ENCODE measurements at regions not wholly inside any gene's neighbourhood (a gene's known extent, or its start where the extent isn't known, plus 50 kb on each side); places are given as distances from the start of the nearest gene placed in this dataset.
"Not testable (repeated sequence)": the region's sequence is repeated elsewhere in the genome, so short reads cannot be mapped to it uniquely, and the experiment has no call there.

DNA sequence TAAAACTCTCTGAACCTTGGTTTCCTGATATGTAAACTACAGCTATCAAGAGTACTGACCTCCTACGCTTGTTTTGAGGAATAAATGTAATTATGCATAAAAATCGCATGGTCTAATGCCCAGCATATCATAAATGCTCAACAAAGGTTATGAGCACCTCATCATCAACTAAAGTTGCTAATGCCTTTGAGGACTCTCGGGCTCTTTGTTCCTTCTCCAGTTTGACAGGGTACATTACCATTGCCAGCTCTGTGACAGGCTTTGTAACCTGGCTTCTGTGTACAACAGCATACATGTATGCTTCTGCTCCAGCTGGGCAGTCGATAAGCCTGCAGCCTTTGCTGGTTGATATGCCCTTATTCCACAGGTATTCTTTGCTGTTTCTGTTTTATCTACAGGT lies 95.2 kb downstream of the C9orf152 start:
- no peak for DNase-seq (ENCODE audit: low read depth in 1 of 2, low spot score in 1 of 2)

DNA sequence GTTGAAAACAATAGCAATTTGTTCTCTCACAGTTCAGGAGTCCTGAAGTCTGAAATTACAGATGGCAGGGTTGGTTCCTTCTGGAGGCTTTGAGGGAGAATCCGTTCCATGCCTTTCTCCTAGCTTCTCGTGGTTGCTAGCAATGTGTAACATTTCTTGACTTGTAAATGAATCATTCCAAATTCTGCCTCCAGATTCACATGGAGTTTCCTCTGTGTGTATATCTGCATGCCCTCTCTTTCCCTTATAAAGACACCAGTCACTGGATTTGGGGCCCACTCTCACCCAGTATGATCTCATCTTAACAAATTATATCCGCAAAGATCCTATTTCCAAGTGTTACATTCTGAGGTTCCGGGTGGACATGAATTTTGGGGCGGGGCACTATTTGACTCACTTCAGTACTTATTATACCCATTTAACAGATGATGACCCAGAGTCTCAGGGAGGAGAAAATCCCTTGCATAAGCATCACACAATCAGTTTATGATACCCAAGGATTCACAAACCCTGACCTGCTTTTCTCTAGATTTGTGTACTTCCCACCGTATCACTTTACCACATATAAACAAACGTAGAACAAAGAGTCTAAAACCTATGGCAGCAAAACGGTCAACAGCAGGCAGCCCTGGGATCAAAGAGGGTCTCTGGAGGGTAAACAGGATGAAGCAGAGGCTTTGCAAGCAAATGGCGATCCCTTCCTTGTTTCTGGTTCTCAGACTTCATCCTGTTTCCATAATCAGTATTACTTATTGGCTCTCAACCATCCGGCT lies 93.7 kb downstream of the C9orf152 start:
- no peak for DNase-seq (ENCODE audit: low read depth in 1 of 2, low spot score in 1 of 2)

DNA sequence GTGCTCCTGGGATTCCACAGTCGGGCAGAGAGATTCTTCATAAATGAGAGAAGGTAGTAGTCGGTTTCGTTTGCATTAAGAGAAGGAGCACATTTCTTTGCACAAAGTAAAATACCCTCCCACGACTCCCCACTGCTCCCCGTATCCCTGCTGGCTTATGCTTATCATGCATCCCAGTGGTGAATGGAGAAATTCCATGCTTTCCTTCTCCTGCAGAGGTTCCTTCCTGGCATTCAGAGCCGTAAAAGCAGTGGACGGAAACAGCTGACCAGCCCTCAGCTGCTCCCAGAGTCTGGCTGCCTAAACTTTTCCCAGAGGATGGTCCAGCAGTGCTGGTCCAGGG lies 93.1 kb downstream of the C9orf152 start:
- no peak for DNase-seq (ENCODE audit: low read depth in 1 of 2, low spot score in 1 of 2)

DNA sequence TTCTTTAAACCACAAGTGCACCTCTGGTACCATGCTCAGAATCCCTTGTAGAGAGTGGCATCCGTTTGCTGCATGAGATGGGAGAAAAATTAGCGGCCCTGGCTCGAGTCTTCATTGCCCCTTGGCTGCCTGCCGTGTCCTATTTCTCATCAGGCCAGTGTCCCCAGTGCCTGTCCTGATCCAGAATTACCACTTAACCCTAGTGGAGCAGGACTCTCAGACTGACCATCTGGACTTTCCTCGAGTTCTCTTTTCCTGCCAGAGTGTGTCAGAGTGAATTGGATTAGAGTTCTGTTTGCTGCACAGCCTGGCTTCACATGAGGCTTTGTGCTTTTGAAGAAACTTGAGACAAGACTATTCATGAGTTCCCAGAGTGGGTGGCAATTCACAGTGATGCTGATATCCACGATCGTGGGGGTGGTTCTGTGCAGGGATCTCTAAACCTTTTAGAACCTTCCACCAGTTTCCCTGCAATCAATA lies 92.6 kb downstream of the C9orf152 start:
- DNase-seq (ENCODE audit: low read depth in 1 of 2, low spot score in 1 of 2), result no peak

DNA sequence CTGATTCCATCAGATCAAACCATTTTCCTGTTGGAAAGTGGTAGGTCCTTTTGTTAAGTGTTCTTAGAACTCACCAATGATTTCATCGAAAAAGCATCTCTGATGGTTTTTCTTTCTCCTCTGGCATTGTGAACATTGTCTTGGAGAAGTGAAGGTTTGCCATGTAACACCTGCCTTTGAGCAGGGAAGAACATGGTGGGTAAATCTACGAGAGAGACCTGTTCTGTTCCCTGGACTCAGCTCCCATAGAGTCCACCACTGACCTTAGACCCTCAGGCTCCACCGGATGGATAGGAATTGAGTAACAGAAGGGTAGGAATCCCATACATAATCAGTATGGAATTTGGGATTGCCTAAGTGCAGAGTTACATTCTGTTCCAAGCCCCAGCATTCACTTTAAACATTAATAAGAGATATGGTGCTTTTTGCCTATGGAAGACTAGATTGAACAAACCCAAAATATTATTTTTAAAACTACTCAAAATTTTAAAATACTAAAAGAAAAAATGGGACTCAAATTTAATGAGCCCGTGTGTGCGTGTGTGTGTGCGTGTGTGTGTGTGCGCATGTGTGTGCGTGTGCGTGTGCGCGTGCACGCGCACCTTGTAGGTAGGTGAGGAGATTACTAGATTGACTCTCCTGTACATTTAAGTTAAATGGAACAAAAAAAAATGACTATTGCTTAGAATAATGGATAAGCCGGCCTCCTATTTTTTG lies 92.0 kb downstream of the C9orf152 start:
- DNase-seq (ENCODE audit: low read depth in 1 of 2, low spot score in 1 of 2), result no peak

DNA sequence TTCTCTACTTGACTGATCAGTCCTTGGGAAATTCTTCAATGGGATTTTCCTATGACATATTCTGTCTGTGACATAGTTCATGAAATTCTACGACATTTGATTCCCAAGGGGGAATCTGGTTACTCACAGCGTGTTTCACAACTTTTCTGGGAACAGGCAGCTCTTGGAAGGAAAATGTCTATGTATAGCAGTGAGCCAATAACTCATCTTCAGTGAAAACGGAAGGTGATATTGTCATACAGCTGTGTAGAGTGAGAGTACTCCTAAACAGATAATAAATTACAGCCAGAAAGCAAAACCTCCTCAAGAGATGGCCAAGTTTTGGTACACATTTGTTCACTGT lies 91.4 kb downstream of the C9orf152 start:
- DNase-seq (ENCODE audit: low read depth in 1 of 2, low spot score in 1 of 2), result no peak

DNA sequence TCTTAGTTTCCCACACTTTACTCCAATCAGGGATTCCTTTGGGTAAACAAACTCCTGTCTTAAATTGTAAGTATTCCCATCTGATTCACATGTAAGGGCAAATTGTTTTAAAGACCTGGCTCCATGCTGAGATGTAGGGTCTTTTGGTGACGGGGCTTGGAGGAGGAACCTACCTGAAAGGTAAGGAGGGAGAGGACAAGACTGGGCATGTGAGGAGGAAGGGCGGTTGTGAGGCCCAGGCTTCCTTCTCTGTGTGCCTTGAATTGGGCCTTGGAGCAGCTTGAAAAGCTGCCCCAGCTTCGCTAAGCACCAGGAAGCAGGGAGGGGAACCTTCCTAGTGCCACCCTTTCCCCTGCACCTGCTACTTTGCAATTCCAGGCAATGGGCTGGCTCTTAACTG lies 86.8 kb downstream of the C9orf152 start:
- DNase-seq (ENCODE audit: low read depth in 1 of 2, low spot score in 1 of 2), result no peak

DNA sequence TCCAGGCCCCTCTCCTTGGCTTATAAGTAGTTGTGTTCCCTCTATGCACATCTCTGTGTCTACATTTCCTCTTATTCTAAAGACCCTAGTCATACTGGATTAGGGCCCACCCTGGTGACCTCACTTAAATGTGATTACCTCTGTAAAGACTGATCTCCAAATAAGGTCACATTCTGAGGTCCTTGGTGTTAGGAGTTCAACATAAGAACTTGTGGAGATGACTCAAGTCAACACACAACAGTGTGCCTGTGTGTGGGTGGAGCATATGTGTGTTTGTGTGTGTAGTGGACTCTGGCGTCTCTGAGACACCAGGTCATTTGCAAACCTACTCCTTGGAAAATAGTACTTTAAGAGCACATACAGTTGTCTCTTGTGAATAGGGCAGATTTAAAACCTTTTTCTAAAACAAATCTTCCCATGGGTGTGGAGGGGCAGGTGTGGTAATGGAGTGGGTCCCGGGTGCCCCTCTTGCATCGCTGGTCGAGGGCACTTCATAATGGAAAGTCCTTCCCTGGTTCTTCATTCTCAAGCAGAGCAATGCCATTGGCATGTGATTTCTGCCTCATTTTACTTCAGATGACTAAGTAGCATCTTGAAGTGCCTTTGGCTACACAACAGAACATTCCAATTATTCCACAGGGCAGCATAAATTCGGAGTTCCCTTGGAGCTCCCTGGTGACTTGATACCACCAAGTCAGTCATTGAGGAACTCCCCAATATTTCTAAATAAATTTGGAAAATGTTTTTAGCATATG lies 84.4 kb downstream of the C9orf152 start:
- no peak for DNase-seq (ENCODE audit: low read depth in 1 of 2, low spot score in 1 of 2)

DNA sequence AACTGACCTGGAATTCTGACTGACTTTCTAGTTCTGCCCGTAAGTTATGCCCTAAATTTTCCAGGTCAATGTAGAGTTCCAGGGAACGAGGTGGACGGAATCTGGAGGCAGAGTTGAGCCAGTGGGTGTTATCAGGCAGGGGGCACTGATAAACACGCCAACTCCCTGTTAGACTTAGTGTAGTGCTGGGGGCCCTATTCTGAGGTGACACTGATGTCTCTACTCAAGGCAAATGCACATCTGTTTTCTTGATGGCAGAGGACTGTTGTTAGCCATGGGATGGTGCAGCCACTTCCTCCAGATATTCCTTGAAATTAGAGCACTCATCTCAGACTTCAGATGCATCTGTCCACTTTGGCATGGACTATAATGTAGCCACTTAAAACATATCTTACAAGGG lies 83.5 kb downstream of the C9orf152 start:
- no peak for DNase-seq (ENCODE audit: low read depth in 1 of 2, low spot score in 1 of 2)

DNA sequence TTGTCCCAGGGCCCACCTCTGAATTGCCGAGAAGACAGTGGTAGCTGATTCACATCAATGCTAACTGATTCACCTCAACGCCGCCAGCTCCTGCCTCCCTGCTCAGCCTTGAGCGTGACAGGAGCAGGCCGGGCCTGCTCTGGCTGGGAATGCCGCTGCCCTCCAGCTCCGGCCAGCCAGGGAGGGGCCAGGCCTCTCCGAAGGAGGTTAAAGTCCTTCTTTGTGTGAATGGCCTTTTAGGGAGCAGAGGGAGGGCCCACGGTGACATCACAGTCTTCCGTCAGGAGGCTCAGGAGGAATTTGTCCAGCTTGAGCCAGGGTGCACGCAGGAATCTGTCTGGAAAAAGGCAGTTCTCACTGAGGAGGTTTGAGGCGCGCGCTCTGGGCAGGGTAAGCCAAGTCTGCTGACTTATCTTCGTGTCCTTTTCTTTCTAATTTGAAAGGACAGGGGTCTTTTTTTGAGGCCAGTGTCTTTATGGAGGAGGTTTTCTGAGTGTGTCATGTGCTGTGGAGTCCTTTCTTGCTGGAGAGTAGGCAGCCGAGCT lies 82.7 kb downstream of the C9orf152 start:
- no peak for DNase-seq (ENCODE audit: low read depth in 1 of 2, low spot score in 1 of 2)

DNA sequence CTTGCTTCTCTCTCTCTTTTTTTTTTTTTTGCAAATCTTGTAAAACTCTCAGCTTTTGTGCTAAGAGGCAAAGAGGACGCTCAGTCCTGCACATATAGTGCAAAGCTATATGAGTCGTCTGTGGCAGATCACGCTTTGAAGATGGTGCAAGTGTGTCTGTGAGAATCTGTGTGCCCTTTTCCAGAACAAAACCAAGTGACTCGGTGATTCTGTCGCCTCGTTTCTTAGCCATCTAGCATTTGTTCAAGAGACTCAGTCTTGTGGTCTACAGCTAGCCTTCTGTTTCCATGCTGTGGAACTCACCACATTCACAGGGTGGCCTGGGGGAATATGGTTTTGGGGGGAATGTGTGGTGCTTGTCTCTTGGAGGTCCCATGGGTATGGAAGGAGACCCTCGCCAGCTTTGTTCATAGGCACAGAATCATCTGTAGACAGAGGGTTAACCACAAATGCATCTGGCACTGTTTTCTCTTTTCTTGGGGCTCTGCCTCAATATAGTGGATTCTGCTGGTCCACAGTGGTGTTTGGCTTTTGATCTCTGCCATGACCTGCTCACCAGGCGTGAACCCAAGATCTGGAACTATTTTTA lies 82.1 kb downstream of the C9orf152 start:
- no peak for DNase-seq (ENCODE audit: low read depth in 1 of 2, low spot score in 1 of 2)

DNA sequence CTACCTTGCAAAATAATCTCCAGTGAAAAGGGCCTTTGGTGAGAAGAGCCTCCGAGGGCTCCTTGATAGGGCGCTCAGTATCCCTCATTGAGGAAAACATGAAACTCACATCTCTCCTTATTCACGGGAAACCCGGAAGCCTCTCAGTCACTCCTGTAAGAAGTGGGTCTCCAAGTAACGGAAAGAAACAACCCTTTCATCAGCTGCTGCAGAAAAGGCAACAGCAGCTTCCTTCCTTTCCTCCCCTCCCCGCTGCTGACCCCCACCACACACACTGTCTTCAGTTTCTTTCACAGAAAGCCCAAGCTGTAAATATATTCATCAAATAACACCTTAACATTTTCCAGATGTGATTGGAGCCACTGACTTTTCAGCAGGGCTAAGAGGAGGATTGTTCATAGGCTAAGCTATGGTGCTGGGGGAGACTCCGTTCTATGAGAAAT lies 81.4 kb downstream of the C9orf152 start:
- no peak for DNase-seq (ENCODE audit: low read depth in 1 of 2, low spot score in 1 of 2)

DNA sequence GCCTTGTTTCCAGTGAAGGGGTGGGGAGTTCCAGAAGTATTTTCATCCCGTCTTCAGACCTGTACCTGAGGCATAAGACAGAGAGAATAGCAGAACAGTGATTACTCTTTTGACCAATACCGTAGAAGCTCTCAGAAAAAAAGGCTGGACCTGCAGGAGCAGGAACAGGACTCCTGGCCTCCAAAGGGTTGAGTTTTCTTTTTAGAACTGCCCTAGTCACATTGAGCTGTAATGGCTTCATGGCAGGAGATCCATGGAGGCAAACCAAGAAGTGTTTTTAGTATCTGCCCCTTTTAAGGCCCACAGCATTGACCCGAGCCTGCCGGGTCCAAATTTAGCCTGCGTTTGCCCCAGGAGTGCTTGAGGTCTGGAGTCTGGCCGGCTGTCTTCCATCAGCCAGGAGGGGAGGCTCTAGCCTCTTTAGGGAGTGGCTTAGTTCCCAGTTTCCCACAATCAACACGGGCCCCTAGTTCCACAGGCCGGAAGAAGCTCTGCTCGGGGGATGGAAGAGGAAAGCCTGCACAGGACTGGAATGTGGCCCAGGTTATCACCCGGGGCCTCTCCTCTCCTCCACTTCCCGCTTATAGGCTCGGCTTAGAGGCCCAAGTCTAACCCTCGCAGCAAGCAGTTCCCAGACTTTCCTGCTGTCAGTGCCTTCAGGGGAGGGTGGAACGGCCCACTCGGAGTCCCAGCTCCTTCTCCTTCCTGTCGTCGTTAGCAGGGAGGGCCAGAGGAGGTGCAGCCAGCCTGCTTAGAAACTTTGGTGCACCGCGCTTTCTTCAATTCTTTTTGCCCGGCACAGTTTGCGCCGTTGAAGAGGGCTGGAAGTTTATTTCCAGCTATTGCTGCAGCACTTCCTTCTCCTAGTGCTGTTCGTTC lies 80.7 kb downstream of the C9orf152 start:
- DNase-seq (ENCODE audit: low read depth in 1 of 2, low spot score in 1 of 2), result no peak

DNA sequence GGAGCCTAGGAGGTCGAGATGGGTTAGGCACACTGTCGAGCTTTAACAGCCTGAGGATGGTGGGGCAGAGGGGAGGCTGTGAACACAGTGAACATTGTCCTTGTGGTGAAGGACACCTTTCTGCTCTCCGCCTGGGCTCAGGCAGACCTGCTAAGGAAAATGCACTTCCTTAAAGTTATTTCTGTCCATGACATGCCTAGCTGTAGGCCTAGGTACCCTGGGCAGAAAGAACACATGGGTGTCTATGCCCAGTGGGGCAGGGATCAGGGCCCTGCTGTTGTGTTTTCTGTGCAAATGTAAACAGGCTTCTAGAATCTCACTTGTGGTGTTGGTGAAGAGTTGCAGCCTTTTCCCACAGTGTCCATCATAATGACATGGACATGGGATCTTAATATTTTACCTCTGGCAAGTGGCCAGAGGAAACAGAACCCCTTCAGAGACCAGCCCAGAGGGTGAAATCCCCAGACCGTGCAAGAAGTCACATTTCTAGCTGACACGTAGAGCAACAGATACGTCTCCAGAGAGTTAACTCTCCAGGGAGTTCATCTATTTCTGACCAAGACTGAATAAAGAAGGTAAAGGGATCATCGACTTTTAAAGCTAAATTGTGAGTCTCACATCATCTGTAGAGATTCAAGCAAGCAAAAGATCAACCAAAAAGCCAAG lies 79.2 kb downstream of the C9orf152 start:
- DNase-seq (ENCODE audit: low read depth in 1 of 2, low spot score in 1 of 2), result no peak

DNA sequence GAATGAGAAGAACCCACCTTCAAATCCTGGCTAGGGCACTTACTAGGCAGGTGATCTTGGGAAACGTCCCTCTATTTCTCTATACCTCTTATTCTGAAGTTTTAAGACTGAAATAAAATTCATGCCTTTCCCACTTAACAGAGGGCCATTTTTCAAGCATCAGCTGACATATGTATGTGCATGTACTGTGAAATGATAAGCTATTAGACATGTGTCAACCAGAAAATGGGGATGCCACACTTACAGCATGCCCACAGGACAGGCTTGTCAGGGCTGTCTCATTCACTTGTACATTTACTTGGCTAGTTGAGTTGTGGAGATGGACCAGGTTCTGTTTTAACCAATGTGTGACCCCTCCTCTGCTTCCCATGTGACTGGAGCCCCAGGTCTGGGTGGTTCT lies 78.5 kb downstream of the C9orf152 start:
- DNase-seq (ENCODE audit: low read depth in 1 of 2, low spot score in 1 of 2), result no peak

DNA sequence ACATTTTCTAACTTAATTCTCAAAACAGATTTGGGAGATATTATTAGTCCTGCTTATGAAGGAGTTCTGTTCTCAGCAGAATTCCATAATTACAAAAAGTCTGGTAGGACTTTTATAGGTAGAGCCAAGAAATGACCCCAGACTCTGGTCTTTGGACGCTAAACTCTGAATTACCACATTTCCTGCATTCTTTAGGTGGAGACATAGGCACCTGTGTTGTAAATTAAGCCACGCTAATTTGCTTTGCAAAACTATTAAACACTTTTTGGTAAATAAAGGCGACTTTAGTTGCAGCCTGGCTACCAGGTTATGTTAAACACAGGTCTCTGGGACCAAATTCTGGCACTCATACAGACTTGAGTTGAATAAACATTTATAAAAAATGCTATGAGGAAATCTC lies 77.7 kb downstream of the C9orf152 start:
- DNase-seq (ENCODE audit: low read depth in 1 of 2, low spot score in 1 of 2), result no peak

DNA sequence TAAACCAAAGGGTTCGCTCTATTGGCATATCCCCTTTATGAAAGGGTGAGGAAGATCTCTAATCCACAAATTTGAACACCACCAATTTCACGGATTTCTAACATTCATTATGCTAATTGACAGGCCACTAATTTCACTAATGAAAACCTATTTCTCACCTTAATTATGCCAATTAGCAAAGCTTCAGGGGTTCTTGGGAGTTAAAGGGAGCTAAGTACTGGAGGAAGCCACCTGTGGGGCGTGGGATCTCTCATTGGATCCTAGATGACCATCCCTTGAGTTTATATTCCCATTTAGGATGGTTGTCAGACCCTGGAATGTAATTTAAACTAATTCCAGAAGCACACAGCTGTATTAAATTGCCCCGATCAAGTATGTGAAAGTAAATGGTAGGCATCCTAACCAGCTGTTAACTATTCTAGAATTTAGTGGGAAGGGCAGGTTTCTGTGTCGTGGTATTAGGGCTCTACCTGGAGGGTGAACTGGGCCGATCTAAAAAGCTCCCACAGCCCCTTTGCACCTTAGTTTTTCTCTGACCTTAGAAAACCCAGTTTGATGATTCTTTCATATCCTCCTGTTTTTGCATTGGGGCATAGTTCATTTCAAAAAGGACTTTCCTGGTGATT lies 77.1 kb downstream of the C9orf152 start:
- DNase-seq (ENCODE audit: low read depth in 1 of 2, low spot score in 1 of 2), result no peak

DNA sequence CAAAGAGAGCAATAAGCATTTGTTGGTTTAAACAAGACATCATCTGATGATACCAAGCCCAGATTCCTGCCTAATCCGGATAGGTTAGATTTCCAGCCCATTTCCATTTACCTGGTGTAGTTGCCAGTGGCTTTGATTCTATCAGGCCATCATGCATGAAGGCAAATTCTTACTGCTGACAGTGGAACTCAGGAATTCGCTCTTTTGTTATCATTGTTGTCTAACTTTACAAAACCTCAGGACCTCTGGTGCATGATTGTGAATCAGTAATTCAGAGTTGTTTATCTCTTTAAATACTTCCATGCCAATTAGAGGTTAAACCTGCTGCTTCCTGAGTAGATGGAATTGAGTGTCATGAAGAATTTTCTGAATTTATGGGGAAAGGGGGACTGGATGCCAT lies 76.5 kb downstream of the C9orf152 start:
- DNase-seq (ENCODE audit: low read depth in 1 of 2, low spot score in 1 of 2), result no peak

DNA sequence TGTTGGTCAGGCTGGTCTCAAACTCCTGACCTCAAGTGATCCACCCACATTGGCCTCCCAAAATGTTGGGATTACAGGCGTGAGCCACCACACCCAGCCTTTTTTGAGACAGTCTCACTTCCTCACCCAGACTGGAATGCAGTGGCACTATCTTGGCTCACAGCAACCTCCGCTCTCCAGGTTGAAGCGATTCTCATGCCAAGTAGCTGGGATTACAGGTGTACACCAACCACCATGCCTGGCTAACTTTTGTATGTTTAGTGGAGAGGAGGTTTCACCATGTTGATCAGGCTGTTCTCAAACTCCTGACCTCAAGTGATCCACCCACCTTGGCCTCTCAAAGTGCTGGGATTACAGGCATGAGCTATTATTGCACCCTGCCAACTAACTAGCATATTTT lies 75.4 kb downstream of the C9orf152 start:
- not testable (repeated sequence) for DNase-seq (ENCODE audit: low read depth in 1 of 2, low spot score in 1 of 2)
